ENCODE measurements at regions not wholly inside any gene's neighbourhood (a gene's known extent, or its start where the extent isn't known, plus 50 kb on each side); places are given as distances from the start of the nearest gene placed in this dataset.

DNA sequence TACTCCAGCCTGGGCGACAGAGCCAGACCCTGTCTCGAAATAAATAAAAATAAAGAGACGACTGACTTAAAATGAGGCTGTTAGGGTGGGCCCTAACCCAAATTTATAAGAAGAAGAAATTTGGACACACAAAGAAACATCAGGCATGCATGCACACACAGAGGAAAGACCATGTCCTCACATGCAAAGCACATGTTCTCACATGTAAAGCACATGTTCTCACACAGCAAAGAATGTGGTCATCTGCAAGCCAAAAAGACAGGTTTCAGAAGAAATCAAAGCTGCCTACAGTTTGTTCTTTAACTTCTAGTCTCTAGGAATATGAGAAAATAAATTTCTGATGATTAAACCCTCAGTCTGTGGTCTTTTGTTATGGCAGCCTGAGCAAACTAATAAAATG lies 132.3 kb upstream of the CRIM1 start:
- no peak overlapping the region for H3K4me3 ChIP-seq (ENCODE audit: low read length)
- no peak overlapping the region for H2BK120ac ChIP-seq (ENCODE audit: low read depth, low read length)
- H3K79me2 ChIP-seq (ENCODE audit: control insufficient read depth, insufficient read depth, low read length) = no peaks in the 10 kb centered on the region
- H3K27me3 ChIP-seq (ENCODE audit: insufficient read depth, low read length, poor library complexity) = no peaks in the 10 kb centered on the region
- H3K79me1 ChIP-seq (ENCODE audit: low read length) = no peaks in the 10 kb centered on the region
- no peaks in the 10 kb centered on the region for H3K4me1 ChIP-seq (ENCODE audit: control insufficient read depth, low read depth, low read length)
- no peak overlapping the region for H4K8ac ChIP-seq (ENCODE audit: low read depth, low read length)
- no peak overlapping the region for H2BK5ac ChIP-seq (ENCODE audit: low read length)
- no peak overlapping the region for H3K23ac ChIP-seq (ENCODE audit: low read length)
- H3K4me2 ChIP-seq (ENCODE audit: low read length) = no peak overlapping the region
- H2BK15ac ChIP-seq (replicated peaks; ENCODE audit: low read depth) = no peak overlapping the region
- H3K4ac ChIP-seq (ENCODE audit: low read depth, low read length) = no peak overlapping the region
- no peak for DNase-seq
- no peak overlapping the region for H2AK5ac ChIP-seq (ENCODE audit: low read length)
- no CpG with 5 or more reads among the region's 3 CpGs for WGBS (ENCODE audit: extremely low coverage, insufficient coverage, low lambda C conversion rate)
- no peak overlapping the region for H3K9ac ChIP-seq (ENCODE audit: low read length)
- H3K36me3 ChIP-seq (ENCODE audit: control insufficient read depth, insufficient read depth, low read length) = no peaks in the 10 kb centered on the region
- H3K18ac ChIP-seq (ENCODE audit: low read length) = no peak overlapping the region
- H3K56ac ChIP-seq (ENCODE audit: low read length) = no peak overlapping the region
- H3K27ac ChIP-seq (ENCODE audit: low read depth, low read length) = no peak overlapping the region
- no peak overlapping the region for H4K5ac ChIP-seq (ENCODE audit: low read length)

DNA sequence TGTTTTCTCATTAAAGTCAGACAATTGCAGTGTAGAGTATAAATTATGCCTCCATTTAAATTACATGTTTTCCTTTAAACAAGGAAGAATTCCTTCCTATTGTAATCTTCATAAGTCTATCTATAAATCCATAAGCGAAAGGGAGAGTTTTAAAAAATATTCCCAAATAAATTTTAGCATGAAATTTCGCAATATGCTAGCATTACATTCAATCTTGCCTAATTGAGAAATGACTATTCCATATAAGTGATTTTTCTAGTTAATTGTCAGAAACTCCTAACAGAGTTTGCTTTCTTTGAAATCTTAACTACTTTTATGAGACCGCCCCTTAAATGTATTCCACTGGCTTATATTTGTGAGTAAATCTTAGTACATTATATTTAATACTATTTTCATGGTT lies 133.1 kb upstream of the CRIM1 start:
- Histone ChIP-seq H3K56ac (ENCODE audit: low read length) (no peak overlapping the region), H4K8ac (ENCODE audit: low read depth, low read length) (no peak overlapping the region), H3K27ac (ENCODE audit: low read depth, low read length) (no peak overlapping the region), H4K5ac (ENCODE audit: low read length) (no peak overlapping the region), H3K79me1 (ENCODE audit: low read length) (no peaks in the 10 kb centered on the region), H2BK15ac (replicated peaks; ENCODE audit: low read depth) (no peak overlapping the region), H2BK120ac (ENCODE audit: low read depth, low read length) (no peak overlapping the region), H3K4ac (ENCODE audit: low read depth, low read length) (no peak overlapping the region), H3K27me3 (ENCODE audit: insufficient read depth, low read length, poor library complexity) (no peaks in the 10 kb centered on the region), H3K4me2 (ENCODE audit: low read length) (no peak overlapping the region), H3K36me3 (ENCODE audit: control insufficient read depth, insufficient read depth, low read length) (no peaks in the 10 kb centered on the region), H3K23ac (ENCODE audit: low read length) (no peak overlapping the region), H3K79me2 (ENCODE audit: control insufficient read depth, insufficient read depth, low read length) (no peaks in the 10 kb centered on the region), H3K9ac (ENCODE audit: low read length) (no peak overlapping the region), H2BK5ac (ENCODE audit: low read length) (no peak overlapping the region), H2AK5ac (ENCODE audit: low read length) (no peak overlapping the region), H3K18ac (ENCODE audit: low read length) (no peak overlapping the region), H3K4me3 (ENCODE audit: low read length) (no peak overlapping the region), H3K4me1 (ENCODE audit: control insufficient read depth, low read depth, low read length) (no peaks in the 10 kb centered on the region)
- WGBS (ENCODE audit: extremely low coverage, insufficient coverage, low lambda C conversion rate) = no CpG with 5 or more reads among the region's 3 CpGs
- DNase-seq = no peak

DNA sequence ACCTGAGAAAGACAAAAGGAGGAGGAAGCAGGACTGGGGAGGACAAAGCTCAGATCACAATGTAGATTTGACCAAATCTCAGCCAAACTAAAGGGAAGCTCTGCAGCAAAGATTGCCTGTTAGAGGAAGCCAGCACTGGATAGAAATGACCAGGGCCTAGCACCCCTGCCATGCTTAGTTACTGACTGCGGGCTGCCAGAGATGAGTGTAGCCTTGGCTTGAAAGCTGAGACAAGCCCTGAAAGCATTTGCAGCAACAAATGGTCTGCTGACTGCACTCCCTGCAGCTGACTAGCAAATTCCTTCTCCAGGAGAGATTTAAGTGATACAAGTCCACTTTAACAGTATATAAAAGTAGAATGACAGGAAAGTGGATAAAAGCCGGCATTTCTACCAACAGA lies 140.9 kb upstream of the CRIM1 start:
- no peak overlapping the region for H2BK5ac ChIP-seq (ENCODE audit: low read length)
- H3K79me1 ChIP-seq (ENCODE audit: low read length) = no peaks in the 10 kb centered on the region
- no peak overlapping the region for H3K4me2 ChIP-seq (ENCODE audit: low read length)
- H2AK5ac ChIP-seq (ENCODE audit: low read length) = no peak overlapping the region
- no CpG with 5 or more reads among the region's 2 CpGs for WGBS (ENCODE audit: extremely low coverage, insufficient coverage, low lambda C conversion rate)
- H3K27me3 ChIP-seq (ENCODE audit: insufficient read depth, low read length, poor library complexity) = no peaks in the 10 kb centered on the region
- H3K23ac ChIP-seq (ENCODE audit: low read length) = no peak overlapping the region
- no peak overlapping the region for H3K18ac ChIP-seq (ENCODE audit: low read length)
- no peak overlapping the region for H2BK120ac ChIP-seq (ENCODE audit: low read depth, low read length)
- H3K27ac ChIP-seq (ENCODE audit: low read depth, low read length) = no peak overlapping the region
- peak; percentile 92 for DNase-seq
- H3K36me3 ChIP-seq (ENCODE audit: control insufficient read depth, insufficient read depth, low read length) = no peaks in the 10 kb centered on the region
- H3K79me2 ChIP-seq (ENCODE audit: control insufficient read depth, insufficient read depth, low read length) = no peaks in the 10 kb centered on the region
- H3K9ac ChIP-seq (ENCODE audit: low read length) = no peak overlapping the region
- H3K4me3 ChIP-seq (ENCODE audit: low read length) = no peak overlapping the region
- no peaks in the 10 kb centered on the region for H3K4me1 ChIP-seq (ENCODE audit: control insufficient read depth, low read depth, low read length)
- H3K56ac ChIP-seq (ENCODE audit: low read length) = no peak overlapping the region
- H3K4ac ChIP-seq (ENCODE audit: low read depth, low read length) = no peak overlapping the region
- H4K8ac ChIP-seq (ENCODE audit: low read depth, low read length) = no peak overlapping the region
- no peak overlapping the region for H2BK15ac ChIP-seq (replicated peaks; ENCODE audit: low read depth)
- H4K5ac ChIP-seq (ENCODE audit: low read length) = no peak overlapping the region

DNA sequence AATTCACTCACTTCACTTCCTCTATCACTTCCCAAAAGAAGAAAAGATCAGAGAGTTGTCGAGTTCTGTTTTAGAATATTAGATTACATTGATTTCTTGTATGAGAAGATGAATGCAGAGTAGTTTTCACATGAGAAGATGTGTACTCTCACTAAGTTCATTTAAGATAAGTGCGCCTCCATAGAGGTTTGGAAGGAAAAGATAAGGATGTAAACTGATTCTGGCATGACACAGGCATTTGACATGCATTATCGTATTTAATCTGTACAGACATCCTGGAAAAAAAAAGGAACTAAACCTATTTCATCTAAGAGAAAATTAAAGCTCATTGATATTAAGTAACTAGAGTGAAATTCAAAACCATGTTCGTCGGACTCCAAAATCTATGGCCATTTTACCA lies 152.2 kb upstream of the CRIM1 start:
- no CpG with 5 or more reads among the region's 5 CpGs for WGBS (ENCODE audit: extremely low coverage, insufficient coverage, low lambda C conversion rate)
- no peak for DNase-seq
- H3K18ac ChIP-seq (ENCODE audit: low read length) = no peak overlapping the region
- H2BK5ac ChIP-seq (ENCODE audit: low read length) = no peak overlapping the region
- no peak overlapping the region for H3K4me3 ChIP-seq (ENCODE audit: low read length)
- H3K36me3 ChIP-seq (ENCODE audit: control insufficient read depth, insufficient read depth, low read length) = no peaks in the 10 kb centered on the region
- H3K4ac ChIP-seq (ENCODE audit: low read depth, low read length) = no peak overlapping the region
- no peaks in the 10 kb centered on the region for H3K79me1 ChIP-seq (ENCODE audit: low read length)
- no peak overlapping the region for H2BK120ac ChIP-seq (ENCODE audit: low read depth, low read length)
- no peak overlapping the region for H3K56ac ChIP-seq (ENCODE audit: low read length)
- no peak overlapping the region for H2BK15ac ChIP-seq (replicated peaks; ENCODE audit: low read depth)
- no peak overlapping the region for H4K5ac ChIP-seq (ENCODE audit: low read length)
- H3K79me2 ChIP-seq (ENCODE audit: control insufficient read depth, insufficient read depth, low read length) = no peaks in the 10 kb centered on the region
- H3K9ac ChIP-seq (ENCODE audit: low read length) = no peak overlapping the region
- no peaks in the 10 kb centered on the region for H3K4me1 ChIP-seq (ENCODE audit: control insufficient read depth, low read depth, low read length)
- H3K27me3 ChIP-seq (ENCODE audit: insufficient read depth, low read length, poor library complexity) = no peaks in the 10 kb centered on the region
- H3K27ac ChIP-seq (ENCODE audit: low read depth, low read length) = no peak overlapping the region
- no peak overlapping the region for H2AK5ac ChIP-seq (ENCODE audit: low read length)
- H3K4me2 ChIP-seq (ENCODE audit: low read length) = no peak overlapping the region
- no peak overlapping the region for H3K23ac ChIP-seq (ENCODE audit: low read length)
- no peak overlapping the region for H4K8ac ChIP-seq (ENCODE audit: low read depth, low read length)

DNA sequence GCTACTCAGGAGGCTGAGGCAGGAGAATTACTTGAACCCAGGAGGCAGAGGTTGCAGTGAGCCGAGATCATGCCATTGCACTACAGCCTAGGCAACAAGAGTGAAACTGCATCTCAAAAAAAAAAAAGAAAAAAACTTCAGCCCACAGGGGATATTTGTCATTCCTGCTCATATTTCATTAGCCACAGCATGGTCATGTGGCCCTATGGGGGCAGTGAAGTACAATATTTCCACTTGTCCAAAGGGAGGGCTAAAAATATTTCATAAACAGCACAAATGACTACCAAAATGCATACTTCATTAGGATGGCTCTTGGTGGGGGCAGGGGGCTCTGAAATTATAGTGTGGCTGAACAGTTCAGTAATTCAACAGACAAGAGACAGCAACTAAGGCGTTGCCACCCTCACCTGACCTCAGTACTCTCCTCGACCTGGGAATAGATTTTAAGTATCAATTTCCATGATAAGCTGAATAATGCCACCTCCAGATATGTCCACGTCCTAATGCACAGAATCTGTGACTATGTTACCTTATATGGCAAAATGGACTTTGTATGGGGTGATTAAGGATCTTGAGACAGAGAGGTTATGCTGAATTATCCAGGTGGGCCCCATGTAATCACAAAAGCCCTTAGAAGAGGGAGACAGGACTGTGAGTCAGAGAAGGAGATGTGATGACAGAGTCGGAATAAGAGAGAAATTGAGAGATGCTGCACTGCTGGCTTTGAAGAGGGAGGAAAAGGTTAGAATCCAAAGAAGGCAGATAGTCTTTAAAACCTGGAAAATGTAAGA lies 158.2 kb upstream of the CRIM1 start:
- Histone ChIP-seq H3K23ac (ENCODE audit: low read length) (no peak overlapping the region), H3K4ac (ENCODE audit: low read depth, low read length) (no peak overlapping the region), H3K4me1 (ENCODE audit: control insufficient read depth, low read depth, low read length) (no peaks in the 10 kb centered on the region), H2BK5ac (ENCODE audit: low read length) (no peak overlapping the region), H4K5ac (ENCODE audit: low read length) (no peak overlapping the region), H2AK5ac (ENCODE audit: low read length) (no peak overlapping the region), H2BK15ac (replicated peaks; ENCODE audit: low read depth) (no peak overlapping the region), H3K79me2 (ENCODE audit: control insufficient read depth, insufficient read depth, low read length) (no peaks in the 10 kb centered on the region), H3K18ac (ENCODE audit: low read length) (no peak overlapping the region), H3K56ac (ENCODE audit: low read length) (no peak overlapping the region), H3K36me3 (ENCODE audit: control insufficient read depth, insufficient read depth, low read length) (no peaks in the 10 kb centered on the region), H4K8ac (ENCODE audit: low read depth, low read length) (no peak overlapping the region), H2BK120ac (ENCODE audit: low read depth, low read length) (no peak overlapping the region), H3K27me3 (ENCODE audit: insufficient read depth, low read length, poor library complexity) (no peaks in the 10 kb centered on the region), H3K4me2 (ENCODE audit: low read length) (no peak overlapping the region), H3K9ac (ENCODE audit: low read length) (no peak overlapping the region), H3K27ac (ENCODE audit: low read depth, low read length) (no peak overlapping the region), H3K4me3 (ENCODE audit: low read length) (no peak overlapping the region), H3K79me1 (ENCODE audit: low read length) (no peaks in the 10 kb centered on the region)
- no peak for DNase-seq
- WGBS (ENCODE audit: extremely low coverage, insufficient coverage, low lambda C conversion rate) = no CpG with 5 or more reads among the region's 5 CpGs

DNA sequence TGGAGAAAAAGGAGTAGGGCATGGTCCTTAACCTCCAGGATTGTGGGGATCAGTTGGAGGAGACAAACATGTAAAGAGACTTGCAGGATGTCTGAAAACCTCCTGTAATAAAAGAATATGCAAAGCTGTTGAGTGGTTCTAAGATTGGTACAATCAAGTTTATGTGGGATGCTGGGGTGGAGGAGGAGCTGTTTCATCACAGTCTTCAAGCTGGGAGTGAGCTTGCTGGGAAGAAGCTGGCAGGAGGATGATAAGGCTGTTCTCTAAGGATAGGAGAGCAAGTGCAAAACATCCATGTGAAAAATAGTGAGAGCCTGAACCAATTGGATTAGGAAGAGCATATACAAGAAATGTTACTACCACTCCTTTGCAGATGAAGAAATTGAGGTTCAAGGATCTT lies 161.9 kb upstream of the CRIM1 start:
- no peak overlapping the region for H4K8ac ChIP-seq (ENCODE audit: low read depth, low read length)
- H3K18ac ChIP-seq (ENCODE audit: low read length) = no peak overlapping the region
- H3K27me3 ChIP-seq (ENCODE audit: insufficient read depth, low read length, poor library complexity) = no peaks in the 10 kb centered on the region
- no peaks in the 10 kb centered on the region for H3K79me1 ChIP-seq (ENCODE audit: low read length)
- no peak overlapping the region for H3K27ac ChIP-seq (ENCODE audit: low read depth, low read length)
- no peak overlapping the region for H3K4ac ChIP-seq (ENCODE audit: low read depth, low read length)
- H2AK5ac ChIP-seq (ENCODE audit: low read length) = no peak overlapping the region
- no peak overlapping the region for H3K23ac ChIP-seq (ENCODE audit: low read length)
- H3K9ac ChIP-seq (ENCODE audit: low read length) = no peak overlapping the region
- no peak overlapping the region for H2BK120ac ChIP-seq (ENCODE audit: low read depth, low read length)
- no peak overlapping the region for H3K56ac ChIP-seq (ENCODE audit: low read length)
- peak; percentile 30 for DNase-seq
- H2BK15ac ChIP-seq (replicated peaks; ENCODE audit: low read depth) = no peak overlapping the region
- no peak overlapping the region for H2BK5ac ChIP-seq (ENCODE audit: low read length)
- no peak overlapping the region for H4K5ac ChIP-seq (ENCODE audit: low read length)
- H3K4me3 ChIP-seq (ENCODE audit: low read length) = no peak overlapping the region
- no peaks in the 10 kb centered on the region for H3K4me1 ChIP-seq (ENCODE audit: control insufficient read depth, low read depth, low read length)
- H3K79me2 ChIP-seq (ENCODE audit: control insufficient read depth, insufficient read depth, low read length) = no peaks in the 10 kb centered on the region
- H3K36me3 ChIP-seq (ENCODE audit: control insufficient read depth, insufficient read depth, low read length) = no peaks in the 10 kb centered on the region
- no peak overlapping the region for H3K4me2 ChIP-seq (ENCODE audit: low read length)
